SKM-1 treated with dmso at 0.1 percent for 144 hours (cell line): ENCODE measurements at regions not wholly inside any gene's neighbourhood (a gene's known extent, or its start where the extent isn't known, plus 50 kb on each side); places are given as distances from the start of the nearest gene placed in this dataset.

ENCODE experiments used
- DNase-seq: peaks from one replicate; lab custom pipeline; 2025; ENCODE audit not compliant: unreplicated experiment; lab: John Stamatoyannopoulos, UW

DNA sequence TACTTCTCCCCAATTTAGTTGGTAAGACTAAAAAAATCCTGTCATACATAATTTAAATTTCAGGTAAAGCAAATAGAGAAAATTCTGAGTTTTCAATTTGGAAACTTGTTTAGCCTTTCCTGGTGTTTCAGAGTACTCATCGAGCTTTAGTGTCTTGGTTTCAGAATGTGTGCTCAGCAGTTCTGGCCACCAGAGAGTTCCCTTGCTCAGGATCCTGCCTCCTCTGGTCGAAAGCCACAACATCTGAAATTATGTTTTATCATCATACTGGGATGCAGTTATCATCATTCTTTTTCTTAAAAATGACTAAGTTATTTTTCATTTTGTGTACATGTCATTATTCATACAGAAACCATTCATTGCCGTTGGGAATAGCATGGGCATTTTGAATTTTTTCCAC is 263.2 kb upstream of the SPRY2 start:
- no peak for DNase-seq

DNA sequence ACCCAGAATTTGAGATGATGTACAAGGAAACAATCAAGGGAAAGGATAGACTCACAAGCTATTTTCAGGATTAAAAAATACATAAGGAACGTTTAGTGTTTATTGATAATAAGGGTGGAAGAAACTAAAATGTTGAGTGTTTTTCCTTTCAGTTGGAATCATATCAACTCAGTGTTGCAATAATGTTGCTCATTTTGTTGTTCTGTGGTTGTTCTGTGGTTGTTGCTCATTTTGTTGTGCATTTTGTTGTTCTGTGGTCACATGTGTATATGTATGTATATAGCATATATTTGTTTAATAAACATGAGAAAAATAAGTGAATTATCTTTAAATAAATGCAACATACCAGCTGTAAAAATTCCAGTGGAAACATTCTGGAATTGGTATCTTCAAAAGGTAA is 262.4 kb upstream of the SPRY2 start:
- DNase-seq = no peak

DNA sequence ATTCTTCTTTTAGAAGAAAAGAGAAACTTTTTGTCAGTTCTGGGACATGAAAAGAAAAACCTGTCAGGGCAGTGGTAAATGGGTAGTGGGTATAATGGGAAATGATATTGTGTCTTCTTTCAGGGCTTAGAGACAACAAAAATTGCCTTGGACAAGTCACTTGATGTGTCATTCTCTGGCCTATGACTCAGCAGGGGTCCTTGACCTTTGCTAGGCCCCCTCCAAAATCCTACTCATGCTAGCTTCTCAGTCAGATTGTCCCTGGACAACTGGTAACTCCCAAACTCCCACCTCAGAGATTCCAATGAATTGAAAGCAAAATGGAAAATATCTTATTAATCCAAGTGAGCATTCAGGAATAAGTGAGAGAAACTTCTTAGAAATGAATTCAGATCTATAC is 258.8 kb upstream of the SPRY2 start:
- DNase-seq = no peak

DNA sequence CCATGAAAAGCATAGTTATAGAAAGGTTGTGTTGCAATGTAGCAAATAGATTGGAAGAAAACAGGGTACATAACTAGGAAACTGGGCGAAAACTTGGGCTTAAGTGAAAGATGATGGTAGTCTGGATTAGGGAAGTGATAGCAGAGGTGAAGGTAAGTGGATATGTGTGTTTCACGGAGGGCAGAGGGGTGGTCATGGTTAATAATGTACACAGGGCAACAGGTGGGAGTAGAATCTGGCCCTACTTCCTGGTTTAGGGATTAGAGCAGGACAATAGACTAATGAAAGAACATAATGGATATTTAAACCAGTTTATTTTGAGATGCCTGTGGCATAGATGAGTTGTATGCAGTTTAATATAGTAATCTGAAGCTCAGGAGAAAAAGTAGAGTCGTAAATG is 257.3 kb upstream of the SPRY2 start:
- no peak for DNase-seq

DNA sequence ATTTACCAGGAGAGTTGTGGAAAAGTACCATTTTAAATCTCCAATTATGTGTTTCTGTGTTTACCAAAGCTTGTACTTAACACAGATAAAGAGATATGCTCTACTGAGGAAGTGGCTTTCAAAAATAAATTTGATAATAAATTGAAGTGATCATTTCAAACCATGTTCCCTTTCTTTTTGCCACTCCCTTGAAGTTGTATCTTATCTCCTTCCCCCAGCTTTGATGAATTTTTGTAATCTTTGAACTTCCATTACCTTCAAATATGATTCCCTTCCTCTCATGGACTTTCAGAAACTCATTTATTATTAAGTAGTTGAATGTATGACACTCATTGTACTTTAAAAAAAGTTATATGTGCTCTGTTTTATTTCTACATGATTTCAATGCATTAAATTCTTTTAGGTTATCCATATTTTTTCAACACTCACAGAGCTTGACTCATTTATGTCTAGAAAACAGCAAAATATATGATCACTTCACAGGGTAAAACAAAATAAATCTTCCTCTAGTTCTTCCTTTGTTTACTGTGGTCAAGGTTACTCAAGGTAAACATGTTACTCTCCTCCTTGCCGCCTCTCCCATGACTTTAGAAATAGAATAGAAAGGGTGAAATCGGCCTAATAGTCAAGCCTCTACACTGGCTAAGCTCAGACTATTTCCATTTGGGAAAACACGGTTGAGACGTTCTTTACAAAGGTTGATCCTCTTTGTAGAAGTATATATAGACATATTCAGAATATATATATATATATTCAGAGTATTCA is 251.2 kb upstream of the SPRY2 start:
- no peak for DNase-seq

DNA sequence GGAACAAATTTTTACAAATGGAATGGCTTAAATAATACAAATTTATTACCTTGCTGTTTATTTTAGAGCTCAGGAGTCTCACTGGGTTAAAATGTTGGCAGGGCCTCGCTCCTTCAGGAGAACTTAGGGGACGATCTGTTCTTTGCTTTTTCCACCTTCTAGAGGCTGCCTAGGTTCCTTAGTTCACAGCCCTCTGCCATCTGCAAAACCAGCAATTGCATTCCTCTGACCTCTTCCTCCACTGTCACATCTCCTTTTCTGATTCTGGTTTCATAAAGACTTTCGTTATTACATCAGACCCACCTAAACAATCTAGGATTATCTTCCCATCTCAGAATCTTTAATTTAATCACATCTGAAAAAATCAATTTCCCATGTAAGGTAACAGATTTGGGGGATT is 249.6 kb upstream of the SPRY2 start:
- no peak for DNase-seq

DNA sequence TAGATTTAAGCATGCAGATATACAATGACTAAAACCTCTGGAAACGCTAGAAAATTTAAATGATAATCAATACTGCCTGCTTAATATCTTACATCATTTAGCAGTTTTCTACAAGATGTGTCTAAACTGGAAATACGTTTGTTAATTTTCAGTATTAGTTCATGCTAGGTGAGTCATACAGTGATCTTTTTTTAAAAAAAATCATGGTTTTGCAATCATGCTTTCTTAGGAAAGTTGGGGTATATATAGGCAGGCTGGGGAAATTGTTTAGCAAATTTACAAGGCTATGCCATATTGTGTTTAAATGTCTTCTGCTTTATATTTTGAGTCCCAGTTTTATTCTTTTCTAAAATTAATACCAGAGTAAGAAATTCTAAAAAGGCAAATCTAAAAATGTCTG is 245.4 kb upstream of the SPRY2 start:
- DNase-seq = no peak

DNA sequence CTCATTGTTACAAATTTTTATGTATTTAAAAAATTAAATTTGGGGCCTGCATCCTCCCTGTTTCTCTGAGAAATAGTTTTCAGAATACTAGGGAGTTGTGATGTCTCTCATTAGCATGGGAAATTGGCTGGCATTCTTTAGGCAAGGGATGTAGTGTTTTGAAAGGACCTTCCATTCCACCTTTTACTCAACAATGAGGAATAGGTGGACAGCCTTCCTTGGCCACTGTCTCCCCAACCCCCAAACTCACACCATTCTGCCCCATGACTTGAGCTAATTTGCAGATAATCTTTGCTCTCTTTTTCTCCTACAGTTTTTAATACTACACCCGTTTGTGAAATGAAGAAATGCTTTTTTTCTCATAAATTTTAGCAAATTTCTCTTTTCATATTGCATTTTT is 244.6 kb upstream of the SPRY2 start:
- DNase-seq = no peak

DNA sequence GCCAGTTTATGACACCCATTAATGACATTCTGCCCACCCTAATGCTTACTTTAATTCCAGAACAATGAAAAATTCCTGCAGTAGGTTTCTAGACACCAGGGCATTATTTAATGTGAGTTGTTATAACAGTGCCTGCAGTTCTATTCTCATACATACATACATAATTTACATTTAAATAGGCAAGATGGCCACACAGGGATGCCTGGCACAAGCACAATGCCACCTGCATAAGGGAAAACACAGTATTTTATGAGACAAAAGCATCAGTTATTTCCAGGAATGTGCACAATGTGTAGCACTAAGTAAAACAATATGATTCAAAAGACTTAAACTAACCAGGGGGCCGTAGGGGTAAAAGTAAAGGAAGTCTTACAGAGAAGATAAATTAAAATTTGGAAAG is 243.9 kb upstream of the SPRY2 start:
- DNase-seq = no peak

DNA sequence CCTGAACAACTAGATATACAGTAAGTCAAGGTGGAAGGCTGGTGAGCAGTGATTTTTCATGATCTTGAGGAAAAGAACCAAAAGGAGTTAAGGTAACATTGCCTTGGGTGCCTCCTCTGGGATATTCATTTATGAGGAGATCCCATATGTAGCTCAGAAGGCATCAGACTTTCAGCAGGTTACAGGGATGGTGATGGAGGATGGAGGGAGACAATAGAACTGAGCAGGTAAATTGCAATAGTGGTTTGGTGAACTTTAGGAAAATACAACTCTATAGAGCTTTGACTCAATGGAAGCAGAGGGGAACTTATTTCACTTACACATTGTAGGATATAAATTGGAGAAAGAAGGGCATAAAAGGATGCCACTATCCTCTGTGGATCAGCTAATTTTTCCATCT is 243.4 kb upstream of the SPRY2 start:
- no peak for DNase-seq

DNA sequence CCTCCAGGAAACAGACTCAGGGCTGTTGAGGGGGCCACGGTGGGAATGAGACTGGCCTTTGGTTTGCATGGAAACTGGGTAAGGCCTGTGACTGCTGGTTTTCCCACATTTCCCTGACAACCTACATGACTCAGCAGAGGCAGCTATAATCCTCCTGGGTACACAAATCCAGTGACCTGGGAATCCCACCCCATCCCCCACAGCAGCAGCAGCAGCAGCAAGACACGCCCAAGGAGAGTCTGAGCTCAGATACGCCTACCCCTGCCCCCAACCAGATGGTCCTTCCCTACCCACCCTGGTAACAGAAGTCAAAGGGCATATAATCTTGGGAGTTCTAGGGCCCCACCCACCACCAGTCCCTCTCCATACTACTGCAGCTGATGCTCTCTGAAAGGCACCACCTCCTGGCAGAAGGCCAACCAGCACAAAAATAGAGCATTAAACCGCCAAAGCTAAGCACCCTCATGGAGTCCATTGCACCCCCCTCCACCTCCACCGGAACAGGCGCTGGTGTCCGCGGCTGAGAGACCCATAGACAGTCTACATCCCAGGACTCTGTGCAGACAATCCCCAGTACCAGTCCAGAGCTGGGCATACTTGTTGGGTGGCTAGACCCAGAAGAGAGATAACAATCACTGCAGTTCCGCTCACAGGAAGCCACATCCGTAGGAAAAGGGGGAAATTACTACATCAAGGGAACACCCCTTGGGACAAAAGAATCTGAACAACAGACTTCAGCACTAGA is 237.2 kb upstream of the SPRY2 start:
- DNase-seq = no peak

DNA sequence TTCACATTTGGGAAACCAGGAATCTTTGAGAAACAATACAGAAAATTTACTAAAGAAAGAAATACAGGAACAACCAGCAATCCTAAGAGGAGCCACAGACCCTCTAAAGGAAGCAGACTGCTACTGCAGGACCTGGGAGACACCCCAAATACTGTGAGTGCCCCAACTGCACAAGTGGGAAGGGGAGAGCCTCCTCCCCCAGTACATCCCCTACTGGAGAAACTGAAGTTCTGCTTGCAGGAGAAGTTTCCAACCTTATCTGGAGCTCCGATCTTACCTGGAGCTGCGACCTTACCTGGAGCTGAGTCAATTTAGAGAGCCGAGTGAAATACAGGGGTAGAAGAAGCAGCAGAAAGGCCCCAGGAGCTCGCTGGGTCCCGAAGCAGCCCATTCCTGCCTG is 236.4 kb upstream of the SPRY2 start:
- DNase-seq = no peak

DNA sequence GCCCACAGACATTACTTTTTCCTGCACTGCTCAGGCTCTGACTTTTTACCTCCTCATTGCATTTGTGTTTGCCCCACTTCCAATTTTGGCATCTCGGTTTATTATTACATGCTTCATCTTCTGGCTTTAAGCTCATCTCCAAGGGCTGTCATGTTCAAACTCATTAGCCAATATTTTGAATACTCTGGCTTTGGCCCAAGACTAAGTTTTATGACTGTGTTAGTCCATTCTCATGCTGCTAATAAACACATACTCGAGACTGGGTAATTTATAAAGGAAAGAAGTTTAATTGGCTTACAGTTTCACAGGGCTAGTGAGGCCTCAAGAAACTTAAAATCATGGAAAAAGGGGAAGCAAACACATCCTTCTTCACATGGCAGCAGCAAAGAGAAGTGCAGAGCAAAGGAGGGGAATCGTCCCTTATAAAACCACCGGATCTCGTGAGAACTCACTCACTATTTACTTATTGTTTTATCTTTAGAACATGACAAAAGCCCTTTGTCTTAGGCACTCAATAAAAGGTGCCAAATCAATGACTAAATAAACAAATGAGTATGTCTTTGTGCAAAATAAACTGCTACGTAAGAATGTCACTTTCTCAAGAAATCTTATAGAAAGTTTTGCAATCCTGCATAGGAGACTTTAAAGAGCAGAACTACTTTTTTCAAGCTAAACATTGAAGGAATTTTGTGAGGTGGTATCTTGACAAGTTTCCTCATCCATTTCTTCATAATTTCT is 233.4 kb upstream of the SPRY2 start:
- DNase-seq = no peak

DNA sequence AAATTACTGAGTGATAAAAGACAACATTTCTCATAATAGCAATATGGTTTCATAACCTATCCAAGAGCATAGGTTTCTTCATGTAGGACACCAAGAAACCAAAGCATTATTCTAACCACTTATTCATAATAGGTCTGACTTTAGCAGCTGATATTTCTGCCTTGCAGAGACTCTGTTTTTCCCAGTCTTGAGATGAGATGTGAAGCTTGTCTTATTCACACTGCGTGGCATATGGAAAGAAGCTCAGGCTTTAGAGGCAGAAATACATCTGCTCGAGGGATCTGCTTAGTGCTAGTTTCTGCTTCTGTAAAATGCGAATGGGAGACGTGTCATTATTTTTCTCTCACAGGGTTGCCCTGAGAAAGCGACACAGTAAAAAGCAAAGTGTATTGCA is 232.0 kb upstream of the SPRY2 start:
- no peak for DNase-seq

DNA sequence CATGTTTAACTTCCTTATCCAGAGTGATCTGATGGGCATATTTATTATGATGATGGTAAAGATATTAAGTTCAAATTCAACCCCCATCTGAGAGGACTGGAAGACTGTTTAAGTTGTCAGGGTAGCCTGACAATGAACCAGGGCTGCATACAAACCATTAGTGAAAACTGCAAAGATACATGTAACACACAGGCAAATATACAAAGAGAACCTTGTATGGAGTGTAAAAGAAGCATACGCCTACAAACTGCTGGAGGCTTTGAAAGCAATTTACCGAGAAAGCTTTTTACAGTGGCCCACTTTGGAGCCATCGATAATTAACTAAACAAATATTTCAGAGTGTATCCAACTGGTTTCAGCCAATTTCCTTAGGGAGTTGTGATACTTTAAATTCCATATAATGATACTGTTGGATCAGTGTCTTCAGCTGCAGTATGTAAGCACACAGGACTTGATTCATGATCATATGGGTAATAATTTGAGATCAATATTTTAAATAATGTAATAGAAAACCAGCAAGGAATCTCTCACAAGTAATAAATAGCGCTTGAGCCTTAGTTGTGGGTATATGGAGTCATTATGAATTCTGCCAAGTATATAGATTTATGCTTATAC is 231.5 kb upstream of the SPRY2 start:
- no peak for DNase-seq

DNA sequence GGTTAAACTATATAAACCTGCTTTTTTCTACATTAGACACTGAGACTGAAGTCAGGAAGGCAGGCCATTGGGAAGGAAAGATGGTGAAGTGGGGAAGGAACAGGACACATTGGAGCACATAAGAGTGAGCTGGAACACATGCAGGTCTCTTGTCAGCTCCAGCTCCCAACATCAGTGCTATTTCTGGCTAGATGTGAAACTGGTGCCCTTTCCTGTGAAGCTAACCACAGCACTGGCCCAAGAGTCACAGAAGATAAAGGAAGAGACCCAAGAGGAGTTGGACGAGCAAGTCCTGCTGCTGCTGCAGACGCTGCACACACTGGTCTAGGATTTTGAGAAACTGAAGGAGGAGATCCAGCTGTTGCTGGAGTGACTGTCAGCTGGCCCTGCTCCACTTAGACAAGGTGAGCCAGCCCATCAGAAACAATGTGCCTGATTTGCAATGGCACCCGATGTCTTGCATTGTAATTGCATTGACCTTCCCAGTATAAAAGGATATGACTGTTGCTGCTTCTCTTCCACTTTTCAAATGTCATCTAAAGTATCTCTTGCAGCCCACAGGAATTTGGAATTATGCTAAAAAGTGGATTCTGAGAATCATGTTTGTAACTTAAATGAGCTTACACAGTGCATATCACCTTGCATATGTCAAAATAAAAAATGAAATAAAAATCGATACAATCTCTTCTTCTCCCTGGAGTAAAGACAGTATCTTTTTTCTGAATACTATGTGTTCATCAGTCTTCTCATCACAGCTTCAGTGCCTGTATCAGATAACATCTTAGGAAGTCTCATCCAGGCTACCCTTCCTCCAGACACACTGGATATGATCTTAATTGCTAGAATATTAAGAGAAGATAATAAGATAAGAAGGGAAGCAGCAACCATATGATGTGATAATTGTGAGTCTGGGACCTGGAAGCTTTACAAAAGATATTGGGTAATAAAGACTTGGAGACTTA is 230.7 kb upstream of the SPRY2 start:
- DNase-seq = no peak

DNA sequence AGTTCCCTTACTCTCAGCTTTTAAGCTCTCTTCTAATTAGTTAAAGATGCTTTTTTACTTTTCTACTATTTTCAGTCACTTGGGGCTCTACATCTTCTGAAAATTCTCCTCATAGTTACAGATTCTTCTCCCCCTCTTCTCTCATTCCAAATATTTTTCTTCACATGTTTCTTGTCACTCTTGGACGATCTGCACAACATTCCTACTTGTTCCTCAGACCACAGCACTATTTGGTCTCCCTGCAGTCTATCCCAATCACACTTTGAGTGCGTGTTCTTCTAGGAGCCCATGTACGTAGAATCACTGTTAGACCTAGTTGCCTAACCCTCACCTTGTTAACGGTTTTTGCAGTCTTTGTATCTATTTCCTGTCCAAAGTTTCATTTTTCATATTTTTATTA is 222.5 kb upstream of the SPRY2 start:
- DNase-seq = no peak

DNA sequence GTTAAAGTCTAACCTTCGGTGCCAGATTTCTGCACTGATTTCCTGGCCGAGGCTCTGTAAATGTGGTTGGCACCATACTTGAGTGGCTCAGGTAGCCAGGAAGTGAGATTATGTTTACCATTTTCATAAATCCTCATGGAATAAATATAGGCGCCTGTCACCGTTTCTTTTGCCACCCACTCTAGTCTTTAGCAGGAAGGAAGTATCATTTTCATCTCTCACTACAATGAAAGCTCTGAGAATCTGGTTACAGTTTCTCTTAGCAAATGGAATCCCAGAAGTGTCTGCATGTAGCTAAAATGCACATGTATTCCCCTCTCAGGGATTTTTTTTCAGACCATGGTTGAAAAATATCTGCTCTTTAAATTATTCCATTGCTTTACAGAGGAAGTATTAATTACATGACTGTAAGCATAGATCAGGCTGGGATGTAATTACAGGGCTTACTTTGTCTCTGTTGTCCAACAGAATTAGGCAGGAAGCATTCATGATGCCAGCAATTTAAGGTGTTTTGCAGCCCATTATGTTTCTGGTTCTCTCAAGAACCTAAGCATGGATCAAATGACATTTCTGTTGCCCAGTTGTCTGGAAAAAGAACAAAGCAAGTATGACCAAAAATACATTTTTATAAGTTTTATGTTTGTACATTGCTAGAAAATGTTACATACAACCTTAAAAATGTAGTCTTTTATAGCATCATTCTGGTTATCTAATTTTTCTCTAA is 221.7 kb upstream of the SPRY2 start:
- DNase-seq = no peak

DNA sequence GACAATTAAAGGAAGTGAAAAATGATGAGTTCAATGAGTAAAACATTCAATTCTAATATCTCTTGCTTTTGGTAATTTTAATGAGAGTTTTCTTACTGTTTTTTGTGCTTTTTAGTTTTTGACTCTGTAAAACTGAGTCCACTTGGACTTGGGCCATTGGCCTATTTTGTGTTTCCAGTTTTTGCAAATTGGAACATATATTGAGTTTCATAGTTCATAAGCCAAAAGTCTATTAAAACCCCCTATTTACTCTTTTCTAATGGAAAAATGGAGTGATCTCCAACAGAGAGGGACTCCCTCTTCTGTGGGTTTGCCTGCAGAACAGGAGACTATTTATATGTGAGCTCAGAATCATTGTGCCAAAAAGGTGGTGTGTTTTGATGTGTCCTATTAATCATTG is 219.7 kb upstream of the SPRY2 start:
- no peak for DNase-seq

DNA sequence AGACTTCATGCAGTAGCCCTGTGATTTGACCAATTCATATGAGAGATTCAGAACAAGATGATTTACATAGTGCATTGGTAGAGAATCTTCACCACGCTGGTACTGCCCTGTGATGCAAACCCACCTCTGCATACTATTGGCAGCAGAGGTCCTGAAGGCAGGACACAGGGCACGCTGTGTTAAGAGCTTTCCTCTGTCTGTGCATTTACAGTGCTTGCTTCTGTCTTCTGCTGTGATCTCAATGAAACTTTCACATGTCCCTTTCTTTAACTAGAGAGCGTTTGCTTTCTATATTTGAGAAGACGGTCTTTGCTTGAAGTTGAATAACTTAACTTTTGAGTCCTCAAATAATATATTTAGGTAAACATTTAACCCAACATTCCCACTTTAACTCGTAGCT is 219.0 kb upstream of the SPRY2 start:
- no peak for DNase-seq
